ENCODE measurements at regions not wholly inside any gene's neighbourhood (a gene's known extent, or its start where the extent isn't known, plus 50 kb on each side); places are given as distances from the start of the nearest gene placed in this dataset.

GRCh38 chr21:43343992-43344886 is 82.7 kb downstream of the SIK1 start:
- in situ Hi-C loops (cut with MboI; ENCODE audit: low sequenced_read_pairs in 4 of 4): no loop called here
- no peak for DNase-seq
- no peak for ATAC-seq
- Histone ChIP-seq H3K4me3 (no peak overlapping the region), H3K27ac (no peak overlapping the region), H3K27me3 (peaks cover 0 to 4% (median 0%) of the 10 kb centered on the region in 3 donors), H3K36me3 (no peaks in the 10 kb centered on the region), H3K9me3 (no peaks in the 10 kb centered on the region), H3K4me1 (peaks cover 11 to 18% of the 10 kb centered on the region in 2 donors)
- intact Hi-C loops (cut with DNase I; ENCODE audit: low total_unique reads): no loop called here
- TF ChIP-seq CTCF (IDR thresholded peaks at IDR 0.05 in 4 of 5, conservative IDR thresholded peaks at IDR 0.05 in 1 of 5): no peak
- TF ChIP-seq POLR2A (IDR thresholded peaks at IDR 0.05): no peak

- Histone ChIP-seq H3K4me3 (no peak overlapping the region), H3K27me3 (peaks cover 0 to 11% (median 0%) of the 10 kb centered on the region in 3 donors), H3K27ac (no peak overlapping the region), H3K9me3 (no peaks in the 10 kb centered on the region), H3K36me3 (no peaks in the 10 kb centered on the region), H3K4me1 (peaks cover 11 to 18% of the 10 kb centered on the region in 2 donors)
- ATAC-seq (no peak), DNase-seq (no peak)
- TF ChIP-seq CTCF (IDR thresholded peaks at IDR 0.05 in 4 of 5, conservative IDR thresholded peaks at IDR 0.05 in 1 of 5) (no peak), POLR2A (IDR thresholded peaks at IDR 0.05) (no peak)
- in situ Hi-C loops (cut with MboI; ENCODE audit: low sequenced_read_pairs in 4 of 4) (no loop called here), intact Hi-C loops (cut with DNase I; ENCODE audit: low total_unique reads) (no loop called here)
Observed at GRCh38 chr21:43343095-43343991, 83.6 kb downstream of the SIK1 start.

- Histone ChIP-seq H3K4me1 (peaks cover 11 to 18% of the 10 kb centered on the region in 2 donors), H3K9me3 (no peaks in the 10 kb centered on the region), H3K4me3 (no peak overlapping the region), H3K36me3 (no peaks in the 10 kb centered on the region), H3K27ac (peak overlapping the region in 2 of 4 donors; percentile 68 to 83), H3K27me3 (peaks cover 0 to 12% (median 0%) of the 10 kb centered on the region in 3 donors)
- DNase-seq (no peak), ATAC-seq (no peak)
- TF ChIP-seq CTCF (IDR thresholded peaks at IDR 0.05 in 4 of 5, conservative IDR thresholded peaks at IDR 0.05 in 1 of 5) (no peak), POLR2A (IDR thresholded peaks at IDR 0.05) (no peak)
- in situ Hi-C loops (cut with MboI; ENCODE audit: low sequenced_read_pairs in 4 of 4) (no loop called here), intact Hi-C loops (cut with DNase I; ENCODE audit: low total_unique reads) (no loop called here)
Observed at GRCh38 chr21:43342301-43342881, 84.5 kb downstream of the SIK1 start.

GRCh38 chr21:43341378-43342161 is 85.4 kb downstream of the SIK1 start:
- peak; percentile 53 to 80 for ATAC-seq
- DNase-seq: peak; percentile 34 to 79
- no peaks in the 10 kb centered on the region for H3K36me3 ChIP-seq
- no peaks in the 10 kb centered on the region for H3K9me3 ChIP-seq
- no peak for TF ChIP-seq POLR2A (IDR thresholded peaks at IDR 0.05)
- TF ChIP-seq CTCF (IDR thresholded peaks at IDR 0.05 in 4 of 5, conservative IDR thresholded peaks at IDR 0.05 in 1 of 5): no peak
- H3K4me1 ChIP-seq: peaks cover 11 to 18% of the 10 kb centered on the region in 2 donors
- peaks cover 0 to 12% (median 0%) of the 10 kb centered on the region in 3 donors for H3K27me3 ChIP-seq
- intact Hi-C loops (cut with DNase I; ENCODE audit: low total_unique reads) (no loop called here), in situ Hi-C loops (cut with MboI; ENCODE audit: low sequenced_read_pairs in 4 of 4) (no loop called here)
- peak overlapping the region in 3 of 4 donors; percentile 54 to 83 (median 68) for H3K27ac ChIP-seq
- H3K4me3 ChIP-seq: no peak overlapping the region

Measured in gastrocnemius medialis (tissue), 4 donors.